ENCODE measurements at regions not wholly inside any gene's neighbourhood (a gene's known extent, or its start where the extent isn't known, plus 50 kb on each side); places are given as distances from the start of the nearest gene placed in this dataset.

DNA sequence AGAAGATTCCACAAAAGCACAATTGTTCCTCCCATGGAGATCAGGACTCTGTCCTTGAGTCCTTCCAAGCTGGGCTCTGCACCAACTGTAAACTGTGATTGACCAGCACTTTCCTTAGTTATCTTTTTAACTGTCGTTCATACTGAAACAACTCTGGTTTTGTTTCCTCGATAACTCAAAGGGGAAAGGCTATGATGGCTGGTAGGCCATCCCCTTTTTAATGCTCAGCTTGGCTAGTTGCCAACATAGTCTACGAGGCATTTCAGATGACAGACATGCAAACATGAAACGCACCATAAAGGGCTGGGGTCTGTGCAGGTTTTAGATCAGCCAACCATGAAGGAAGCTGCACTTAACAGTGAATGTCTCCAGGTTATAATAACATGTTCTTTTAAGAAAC lies 497.1 kb upstream of the ARID1B start:
- TF ChIP-seq, protein P1, sequence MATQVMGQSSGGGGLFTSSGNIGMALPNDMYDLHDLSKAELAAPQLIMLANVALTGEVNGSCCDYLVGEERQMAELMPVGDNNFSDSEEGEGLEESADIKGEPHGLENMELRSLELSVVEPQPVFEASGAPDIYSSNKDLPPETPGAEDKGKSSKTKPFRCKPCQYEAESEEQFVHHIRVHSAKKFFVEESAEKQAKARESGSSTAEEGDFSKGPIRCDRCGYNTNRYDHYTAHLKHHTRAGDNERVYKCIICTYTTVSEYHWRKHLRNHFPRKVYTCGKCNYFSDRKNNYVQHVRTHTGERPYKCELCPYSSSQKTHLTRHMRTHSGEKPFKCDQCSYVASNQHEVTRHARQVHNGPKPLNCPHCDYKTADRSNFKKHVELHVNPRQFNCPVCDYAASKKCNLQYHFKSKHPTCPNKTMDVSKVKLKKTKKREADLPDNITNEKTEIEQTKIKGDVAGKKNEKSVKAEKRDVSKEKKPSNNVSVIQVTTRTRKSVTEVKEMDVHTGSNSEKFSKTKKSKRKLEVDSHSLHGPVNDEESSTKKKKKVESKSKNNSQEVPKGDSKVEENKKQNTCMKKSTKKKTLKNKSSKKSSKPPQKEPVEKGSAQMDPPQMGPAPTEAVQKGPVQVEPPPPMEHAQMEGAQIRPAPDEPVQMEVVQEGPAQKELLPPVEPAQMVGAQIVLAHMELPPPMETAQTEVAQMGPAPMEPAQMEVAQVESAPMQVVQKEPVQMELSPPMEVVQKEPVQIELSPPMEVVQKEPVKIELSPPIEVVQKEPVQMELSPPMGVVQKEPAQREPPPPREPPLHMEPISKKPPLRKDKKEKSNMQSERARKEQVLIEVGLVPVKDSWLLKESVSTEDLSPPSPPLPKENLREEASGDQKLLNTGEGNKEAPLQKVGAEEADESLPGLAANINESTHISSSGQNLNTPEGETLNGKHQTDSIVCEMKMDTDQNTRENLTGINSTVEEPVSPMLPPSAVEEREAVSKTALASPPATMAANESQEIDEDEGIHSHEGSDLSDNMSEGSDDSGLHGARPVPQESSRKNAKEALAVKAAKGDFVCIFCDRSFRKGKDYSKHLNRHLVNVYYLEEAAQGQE (IDR thresholded peaks at IDR 0.05; ENCODE audit: low read depth) = no peak
- TF ChIP-seq CEBPB (IDR thresholded peaks at IDR 0.05; ENCODE audit: low read depth) (no peak), POLR2AphosphoS5 (IDR thresholded peaks at IDR 0.05; ENCODE audit: low read depth, low read length) (no peak), FOSL1 (IDR thresholded peaks at IDR 0.05; ENCODE audit: low read depth) (no peak), EZH2 (IDR thresholded peaks at IDR 0.05) (no peak), ZNF274 (IDR thresholded peaks at IDR 0.05; ENCODE audit: low read depth, low read length) (no peak), TCF7L2 (IDR thresholded peaks at IDR 0.05; ENCODE audit: borderline replicate concordance, extremely low read depth, insufficient read depth, insufficient read length) (no peak), EZH2phosphoT487 (IDR thresholded peaks at IDR 0.05; ENCODE audit: borderline replicate concordance) (no peak), SP1 (IDR thresholded peaks at IDR 0.05; ENCODE audit: low read depth) (no peak), POLR2A (IDR thresholded peaks at IDR 0.05; ENCODE audit: borderline replicate concordance, extremely low read depth, insufficient read depth, insufficient read length) (no peak)
- TF ChIP-seq, protein P2, sequence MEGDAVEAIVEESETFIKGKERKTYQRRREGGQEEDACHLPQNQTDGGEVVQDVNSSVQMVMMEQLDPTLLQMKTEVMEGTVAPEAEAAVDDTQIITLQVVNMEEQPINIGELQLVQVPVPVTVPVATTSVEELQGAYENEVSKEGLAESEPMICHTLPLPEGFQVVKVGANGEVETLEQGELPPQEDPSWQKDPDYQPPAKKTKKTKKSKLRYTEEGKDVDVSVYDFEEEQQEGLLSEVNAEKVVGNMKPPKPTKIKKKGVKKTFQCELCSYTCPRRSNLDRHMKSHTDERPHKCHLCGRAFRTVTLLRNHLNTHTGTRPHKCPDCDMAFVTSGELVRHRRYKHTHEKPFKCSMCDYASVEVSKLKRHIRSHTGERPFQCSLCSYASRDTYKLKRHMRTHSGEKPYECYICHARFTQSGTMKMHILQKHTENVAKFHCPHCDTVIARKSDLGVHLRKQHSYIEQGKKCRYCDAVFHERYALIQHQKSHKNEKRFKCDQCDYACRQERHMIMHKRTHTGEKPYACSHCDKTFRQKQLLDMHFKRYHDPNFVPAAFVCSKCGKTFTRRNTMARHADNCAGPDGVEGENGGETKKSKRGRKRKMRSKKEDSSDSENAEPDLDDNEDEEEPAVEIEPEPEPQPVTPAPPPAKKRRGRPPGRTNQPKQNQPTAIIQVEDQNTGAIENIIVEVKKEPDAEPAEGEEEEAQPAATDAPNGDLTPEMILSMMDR (IDR thresholded peaks at IDR 0.05 in 2 of 3, conservative IDR thresholded peaks at IDR 0.05 in 1 of 3; ENCODE audit: borderline replicate concordance in 1 of 3, insufficient read depth in 1 of 3, low read depth in 2 of 3, low read length in 2 of 3) = no peak
